WTC11 (cell line): ENCODE measurements at regions not wholly inside any gene's neighbourhood (a gene's known extent, or its start where the extent isn't known, plus 50 kb on each side); places are given as distances from the start of the nearest gene placed in this dataset.

Experiments
- ATAC-seq: fragments of 200-7000 bp; cut with Tn5 transposase; 2 replicates; pipeline ENCODE4 v1.10.0; 2021; ENCODE audit warnings: mild to moderate bottlenecking, moderate library complexity
- CTCF ChIA-PET: fragments of 300-600 bp; sonication (Branson Sonifier 250); formaldehyde crosslinking; loops from one replicate; lab custom pipeline; 2021; ENCODE audit warnings: antibody characterized with exemption; lab: Charles Lee
- POLR2A ChIA-PET: fragments of 350-600 bp; sonication (Branson Sonifier 250); formaldehyde crosslinking; loops from one replicate; lab custom pipeline; 2021; ENCODE audit warnings: antibody characterized with exemption; lab: Charles Lee
- DNase-seq: peaks from one replicate; pipeline ENCODE4 v3.0.0; 2021; ENCODE audit warnings: low spot score
- H3K27ac Mint-ChIP-seq: 2 replicates; pipeline ENCODE4 v1.8.0; 2021; ENCODE audit warnings: mixed read lengths
- H3K27me3 Mint-ChIP-seq: 2 replicates; pipeline ENCODE4 v1.8.0; 2021; ENCODE audit warnings: low read depth, mild to moderate bottlenecking, moderate library complexity, mixed read lengths
- H3K36me3 Mint-ChIP-seq: 2 replicates; pipeline ENCODE4 v1.8.0; 2021; ENCODE audit warnings: mixed read lengths
- H3K4me1 Mint-ChIP-seq: 2 replicates; pipeline ENCODE4 v1.8.0; 2022; ENCODE audit warnings: mixed read lengths
- H3K4me3 Mint-ChIP-seq: 2 replicates; pipeline ENCODE4 v1.8.0; 2021; ENCODE audit warnings: mild to moderate bottlenecking, moderate library complexity, mixed read lengths
- H3K9me3 Mint-ChIP-seq: 2 replicates; pipeline ENCODE4 v1.8.0; 2021; ENCODE audit warnings: mixed read lengths
- CBFB ChIP-seq: sonication (generic); formaldehyde crosslinking; IDR thresholded peaks from 2 replicates; pipeline ENCODE4 v1.8.1; 2022; ENCODE audit warnings: mild to moderate bottlenecking, low read depth, missing genetic modification reagents
- CREB1 ChIP-seq: sonication (generic); formaldehyde crosslinking; IDR thresholded peaks from 2 replicates; pipeline ENCODE4 v1.8.0; 2023; ENCODE audit warnings: mild to moderate bottlenecking, missing genetic modification reagents
- CREM ChIP-seq: sonication (generic); formaldehyde crosslinking; IDR thresholded peaks from 2 replicates; pipeline ENCODE4 v1.8.1; 2022; ENCODE audit warnings: mild to moderate bottlenecking, missing genetic modification reagents, moderate library complexity
- ESRRA ChIP-seq: sonication (generic); formaldehyde crosslinking; IDR thresholded peaks from 2 replicates; pipeline ENCODE4 v1.8.1; 2022; ENCODE audit warnings: mild to moderate bottlenecking, missing genetic modification reagents, borderline replicate concordance
- JAZF1 ChIP-seq: fragments of 250-450 bp; sonication (Bioruptor Pico); IDR thresholded peaks from 2 replicates; pipeline ENCODE4 v1.9.0; 2021; ENCODE audit warnings: moderate library complexity, mild to moderate bottlenecking, inconsistent platforms
- MYBL2 ChIP-seq: sonication (generic); formaldehyde crosslinking; IDR thresholded peaks from 2 replicates; pipeline ENCODE4 v1.8.1; 2023; ENCODE audit warnings: mild to moderate bottlenecking, moderate library complexity, missing genetic modification reagents
- OVOL2 ChIP-seq: fragments of 250-450 bp; sonication (Bioruptor Pico); IDR thresholded peaks from 2 replicates; pipeline ENCODE4 v1.9.0; 2021; ENCODE audit warnings: mild to moderate bottlenecking, borderline replicate concordance
- RORB ChIP-seq: fragments of 250-450 bp; sonication (Bioruptor Pico); IDR thresholded peaks from 2 replicates; pipeline ENCODE4 v1.9.0; 2021; ENCODE audit warnings: mild to moderate bottlenecking
- SMAD3 ChIP-seq: sonication (generic); formaldehyde crosslinking; IDR thresholded peaks from 2 replicates; pipeline ENCODE4 v1.8.0; 2022; ENCODE audit warnings: missing genetic modification reagents, mild to moderate bottlenecking, borderline replicate concordance
- SMAD4 ChIP-seq: sonication (generic); formaldehyde crosslinking; IDR thresholded peaks from 2 replicates; pipeline ENCODE4 v1.8.0; 2022; ENCODE audit warnings: mild to moderate bottlenecking, missing genetic modification reagents
- SP1 ChIP-seq: sonication (generic); formaldehyde crosslinking; conservative IDR thresholded peaks from 2 replicates; pipeline ENCODE4 v1.8.1; 2022; ENCODE audit warnings: missing genetic modification reagents
- ZNF219 ChIP-seq: sonication (generic); formaldehyde crosslinking; IDR thresholded peaks from 2 replicates; pipeline ENCODE4 v1.8.0; 2023; ENCODE audit warnings: missing genetic modification reagents, mild to moderate bottlenecking, borderline replicate concordance
- ZNF317 ChIP-seq: sonication (generic); formaldehyde crosslinking; IDR thresholded peaks from 2 replicates; pipeline ENCODE4 v1.8.1; 2023; ENCODE audit warnings: low read depth, mild to moderate bottlenecking, moderate library complexity, missing genetic modification reagents, borderline replicate concordance
- ZNF396 ChIP-seq: fragments of 250-450 bp; sonication (Bioruptor Pico); IDR thresholded peaks from 2 replicates; pipeline ENCODE4 v1.8.0; 2021; ENCODE audit warnings: mild to moderate bottlenecking, moderate library complexity, borderline replicate concordance
- ZNF425 ChIP-seq: fragments of 250-450 bp; sonication (Bioruptor Pico); conservative IDR thresholded peaks from 2 replicates; pipeline ENCODE4 v1.9.0; 2021; ENCODE audit warnings: mild to moderate bottlenecking
- ZNF512 ChIP-seq: sonication (generic); formaldehyde crosslinking; IDR thresholded peaks from 2 replicates; pipeline ENCODE4 v1.8.1; 2022; ENCODE audit warnings: missing genetic modification reagents, borderline replicate concordance
- ZNF532 ChIP-seq: fragments of 250-450 bp; sonication (Bioruptor Pico); IDR thresholded peaks from 2 replicates; pipeline ENCODE4 v1.9.0; 2021; ENCODE audit warnings: mild to moderate bottlenecking, borderline replicate concordance
- TF ChIP-seq, protein P1 (sequence below): fragments of 250-450 bp; sonication (Bioruptor Pico); IDR thresholded peaks from 2 replicates; pipeline ENCODE4 v2.1.2; 2022; ENCODE audit warnings: mild to moderate bottlenecking, moderate library complexity
- TF ChIP-seq, protein P2 (sequence below): sonication (generic); formaldehyde crosslinking; IDR thresholded peaks from 2 replicates; pipeline ENCODE4 v1.8.1; 2023; ENCODE audit warnings: mild to moderate bottlenecking, missing genetic modification reagents, borderline replicate concordance

DNA sequence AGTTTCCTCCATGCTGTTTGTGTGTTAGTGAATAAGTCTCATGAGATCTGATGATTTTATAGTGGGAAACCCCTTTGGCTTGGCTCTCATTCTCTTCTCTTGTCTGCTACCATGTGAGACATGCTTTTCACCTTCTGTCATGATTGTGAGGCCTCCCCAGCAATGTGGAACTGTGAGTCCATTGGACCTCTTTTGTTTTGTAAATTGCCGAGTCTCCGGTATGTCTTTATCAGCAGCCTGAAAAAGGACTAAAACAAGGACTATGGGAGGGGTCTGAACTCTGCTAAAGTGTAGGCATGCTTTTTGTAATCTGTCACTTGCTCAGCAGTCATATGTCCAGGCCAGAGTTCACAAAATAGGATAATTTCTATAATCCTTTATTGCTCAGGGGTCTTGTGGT, 164.0 kb upstream of the SNX7 start:
- ChIA-PET POLR2A (no interaction called here), CTCF (no interaction called here)
- Mint-ChIP-seq H3K27ac (0 out of 2 replicates have a peak overlapping the region, but pooled peaks have one; percentile 4), H3K36me3 (peaks cover 18% of the 10 kb centered on the region), H3K4me1 (peaks cover 29% of the 10 kb centered on the region), H3K27me3 (peaks cover 11% of the 10 kb centered on the region), H3K4me3 (no peak overlapping the region), H3K9me3 (peaks cover 38% of the 10 kb centered on the region)
- TF ChIP-seq SMAD3 (no peak), MYBL2 (CRISPR knock-in tag) (no peak), ZNF425 (no peak), SP1 (CRISPR knock-in tag) (no peak), ZNF396 (CRISPR knock-in tag) (no peak), OVOL2 (no peak), CREM (CRISPR knock-in tag) (no peak)
- TF ChIP-seq, protein P1, sequence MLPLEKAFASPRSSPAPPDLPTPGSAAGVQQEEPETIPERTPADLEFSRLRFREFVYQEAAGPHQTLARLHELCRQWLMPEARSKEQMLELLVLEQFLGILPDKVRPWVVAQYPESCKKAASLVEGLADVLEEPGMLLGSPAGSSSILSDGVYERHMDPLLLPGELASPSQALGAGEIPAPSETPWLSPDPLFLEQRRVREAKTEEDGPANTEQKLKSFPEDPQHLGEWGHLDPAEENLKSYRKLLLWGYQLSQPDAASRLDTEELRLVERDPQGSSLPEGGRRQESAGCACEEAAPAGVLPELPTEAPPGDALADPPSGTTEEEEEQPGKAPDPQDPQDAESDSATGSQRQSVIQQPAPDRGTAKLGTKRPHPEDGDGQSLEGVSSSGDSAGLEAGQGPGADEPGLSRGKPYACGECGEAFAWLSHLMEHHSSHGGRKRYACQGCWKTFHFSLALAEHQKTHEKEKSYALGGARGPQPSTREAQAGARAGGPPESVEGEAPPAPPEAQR (CRISPR knock-in tag) = no peak
- peak; percentile 74 for ATAC-seq
- no peak for DNase-seq

DNA sequence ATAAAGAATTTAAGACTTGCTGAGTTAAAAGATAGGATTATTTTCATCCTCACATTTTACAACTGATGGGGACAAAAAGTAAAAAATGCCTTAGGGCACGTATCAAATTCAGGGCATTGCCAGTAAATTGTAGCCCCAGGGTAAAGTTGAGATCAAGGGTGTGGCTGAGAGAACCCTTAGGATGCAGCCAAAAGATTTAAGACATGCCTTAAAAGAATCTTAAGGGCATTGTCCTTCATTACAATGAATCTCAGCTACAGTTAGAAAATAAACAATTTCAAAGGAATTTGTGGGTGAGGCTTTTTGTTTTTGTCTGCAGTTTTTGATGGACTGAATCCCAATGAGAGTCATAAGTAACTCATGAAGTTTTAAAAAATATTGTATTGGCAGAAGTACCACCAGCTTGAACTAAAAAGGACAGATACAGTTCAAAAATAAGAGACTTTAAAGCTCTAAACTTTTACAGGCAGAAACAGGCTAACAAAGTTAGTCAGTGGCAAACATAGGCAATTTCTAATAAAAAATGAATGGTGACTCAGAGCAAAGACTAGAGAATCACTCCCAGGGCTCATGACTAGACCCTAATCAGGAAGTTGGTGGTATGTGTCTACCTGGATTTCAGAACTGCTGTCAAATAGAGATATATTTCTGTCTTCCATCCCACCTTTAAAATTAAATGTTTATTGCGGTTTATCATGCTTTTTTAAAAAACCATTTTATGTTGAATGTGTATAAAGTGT, 165.1 kb upstream of the SNX7 start:
- Mint-ChIP-seq H3K27me3 (peaks cover 8% of the 10 kb centered on the region; the same call in 1 of the 2 replicates), H3K4me1 (peaks cover 20% of the 10 kb centered on the region), H3K4me3 (no peak overlapping the region)
- DNase-seq (no peak), ATAC-seq (no peak)
- TF ChIP-seq CBFB (CRISPR knock-in tag) (no peak), JAZF1 (CRISPR knock-in tag) (no peak), CREB1 (no peak), RORB (CRISPR knock-in tag) (no peak), ZNF219 (CRISPR knock-in tag) (no peak)
- TF ChIP-seq, protein P2, sequence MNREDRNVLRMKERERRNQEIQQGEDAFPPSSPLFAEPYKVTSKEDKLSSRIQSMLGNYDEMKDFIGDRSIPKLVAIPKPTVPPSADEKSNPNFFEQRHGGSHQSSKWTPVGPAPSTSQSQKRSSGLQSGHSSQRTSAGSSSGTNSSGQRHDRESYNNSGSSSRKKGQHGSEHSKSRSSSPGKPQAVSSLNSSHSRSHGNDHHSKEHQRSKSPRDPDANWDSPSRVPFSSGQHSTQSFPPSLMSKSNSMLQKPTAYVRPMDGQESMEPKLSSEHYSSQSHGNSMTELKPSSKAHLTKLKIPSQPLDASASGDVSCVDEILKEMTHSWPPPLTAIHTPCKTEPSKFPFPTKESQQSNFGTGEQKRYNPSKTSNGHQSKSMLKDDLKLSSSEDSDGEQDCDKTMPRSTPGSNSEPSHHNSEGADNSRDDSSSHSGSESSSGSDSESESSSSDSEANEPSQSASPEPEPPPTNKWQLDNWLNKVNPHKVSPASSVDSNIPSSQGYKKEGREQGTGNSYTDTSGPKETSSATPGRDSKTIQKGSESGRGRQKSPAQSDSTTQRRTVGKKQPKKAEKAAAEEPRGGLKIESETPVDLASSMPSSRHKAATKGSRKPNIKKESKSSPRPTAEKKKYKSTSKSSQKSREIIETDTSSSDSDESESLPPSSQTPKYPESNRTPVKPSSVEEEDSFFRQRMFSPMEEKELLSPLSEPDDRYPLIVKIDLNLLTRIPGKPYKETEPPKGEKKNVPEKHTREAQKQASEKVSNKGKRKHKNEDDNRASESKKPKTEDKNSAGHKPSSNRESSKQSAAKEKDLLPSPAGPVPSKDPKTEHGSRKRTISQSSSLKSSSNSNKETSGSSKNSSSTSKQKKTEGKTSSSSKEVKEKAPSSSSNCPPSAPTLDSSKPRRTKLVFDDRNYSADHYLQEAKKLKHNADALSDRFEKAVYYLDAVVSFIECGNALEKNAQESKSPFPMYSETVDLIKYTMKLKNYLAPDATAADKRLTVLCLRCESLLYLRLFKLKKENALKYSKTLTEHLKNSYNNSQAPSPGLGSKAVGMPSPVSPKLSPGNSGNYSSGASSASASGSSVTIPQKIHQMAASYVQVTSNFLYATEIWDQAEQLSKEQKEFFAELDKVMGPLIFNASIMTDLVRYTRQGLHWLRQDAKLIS (CRISPR knock-in tag) = no peak
- TF ChIP-seq, all 79 proteins: peak for 0
- CTCF ChIA-PET = no interaction called here
- POLR2A ChIA-PET = no interaction called here
- H3K9me3 Mint-ChIP-seq = peaks cover 29% of the 10 kb centered on the region
- no peak overlapping the region for H3K27ac Mint-ChIP-seq
- H3K36me3 Mint-ChIP-seq = peaks cover 10% of the 10 kb centered on the region

GRCh38 chr1:98493469-98493868, 168.1 kb upstream of the SNX7 start:
- Mint-ChIP-seq H3K27ac (no peak overlapping the region), H3K36me3 (no peaks in the 10 kb centered on the region), H3K27me3 (no peaks in the 10 kb centered on the region), H3K9me3 (peaks cover 12% of the 10 kb centered on the region), H3K4me1 (peaks cover 18% of the 10 kb centered on the region), H3K4me3 (no peak overlapping the region)
- DNase-seq (no peak), ATAC-seq (no peak)
- ChIA-PET CTCF (interaction anchor here (1.5 kb wide), 1 partner anchor 25 kb away, joined by 3 read pairs; no protein-coding TSS in a partner anchor), POLR2A (no interaction called here)
- TF ChIP-seq ZNF512 (CRISPR knock-in tag) (no peak), SMAD4 (CRISPR knock-in tag) (no peak), ESRRA (CRISPR knock-in tag) (no peak), JAZF1 (CRISPR knock-in tag) (no peak), ZNF317 (CRISPR knock-in tag) (no peak), ZNF532 (CRISPR knock-in tag) (no peak), MYBL2 (CRISPR knock-in tag) (no peak)
